ENCODE measurements at regions not wholly inside any gene's neighbourhood (a gene's known extent, or its start where the extent isn't known, plus 50 kb on each side); places are given as distances from the start of the nearest gene placed in this dataset.
A peak's percentile ranks its signal among the peaks of the same experiment; 100 is the strongest.

- no peak overlapping the region for H3K4me3 ChIP-seq (ENCODE audit: low read depth, low read length)
- DNase-seq (ENCODE audit: low read depth), result no peak
- TF ChIP-seq CTCF (IDR thresholded peaks at IDR 0.05; ENCODE audit: insufficient read depth, low read depth, low read length), result no peak
Measured at GRCh38 chr9:115292584-115293279, 174.8 kb upstream of the TNC start.

GRCh38 chr9:115295734-115296133, 177.8 kb upstream of the TNC start:
- TF ChIP-seq CTCF (IDR thresholded peaks at IDR 0.05; ENCODE audit: insufficient read depth, low read depth, low read length), result no peak
- no peak overlapping the region for H3K4me3 ChIP-seq (ENCODE audit: low read depth, low read length)
- DNase-seq (ENCODE audit: low read depth), result no peak

DNA sequence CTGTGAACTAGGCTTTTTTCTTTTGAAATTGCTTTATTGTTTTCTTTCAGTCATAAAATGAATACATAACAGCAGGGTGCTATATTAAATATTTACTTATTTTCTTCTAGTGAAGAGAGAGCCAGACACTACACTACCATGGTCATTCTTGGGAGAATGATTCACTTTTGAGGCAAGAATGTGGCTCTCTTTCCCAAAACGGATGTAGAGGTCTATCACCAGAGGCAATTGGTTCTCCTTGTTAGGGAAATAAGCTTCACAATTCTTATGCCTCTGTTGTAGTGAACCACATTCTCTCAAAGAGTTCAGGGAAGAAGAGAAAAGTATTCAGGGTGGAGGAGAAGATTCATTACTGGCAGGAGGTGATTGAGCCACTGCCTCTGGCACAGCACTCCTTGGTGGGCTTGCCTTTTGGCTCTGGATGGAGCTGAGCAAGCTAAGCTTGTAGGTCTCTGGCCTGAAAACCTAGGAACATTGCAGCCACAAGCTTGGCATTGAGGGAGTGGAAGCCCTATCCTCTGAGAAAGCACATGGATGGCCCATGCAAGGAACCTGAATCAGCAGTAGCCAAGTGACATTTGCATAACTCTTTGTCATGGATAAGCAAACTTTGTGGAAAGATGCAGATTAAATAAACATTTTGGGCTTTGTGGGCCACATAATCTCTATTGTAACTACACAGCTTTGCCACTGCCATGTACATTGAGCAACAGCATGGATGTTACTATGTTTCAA, 179.0 kb upstream of the TNC start:
- TF ChIP-seq CTCF (IDR thresholded peaks at IDR 0.05; ENCODE audit: insufficient read depth, low read depth, low read length), result no peak
- peak; percentile 34 for DNase-seq (ENCODE audit: low read depth)
- no peak overlapping the region for H3K4me3 ChIP-seq (ENCODE audit: low read depth, low read length)

GRCh38 chr9:115300116-115300515, 182.2 kb upstream of the TNC start:
- DNase-seq (ENCODE audit: low read depth), result no peak
- no peak overlapping the region for H3K4me3 ChIP-seq (ENCODE audit: low read depth, low read length)
- TF ChIP-seq CTCF (IDR thresholded peaks at IDR 0.05; ENCODE audit: insufficient read depth, low read depth, low read length), result no peak

GRCh38 chr9:115300874-115301273, 182.9 kb upstream of the TNC start:
- no peak overlapping the region for H3K4me3 ChIP-seq (ENCODE audit: low read depth, low read length)
- DNase-seq (ENCODE audit: low read depth), result no peak
- no peak for TF ChIP-seq CTCF (IDR thresholded peaks at IDR 0.05; ENCODE audit: insufficient read depth, low read depth, low read length)

GRCh38 chr9:115301581-115301980, 183.6 kb upstream of the TNC start:
- DNase-seq (ENCODE audit: low read depth), result no peak
- no peak for TF ChIP-seq CTCF (IDR thresholded peaks at IDR 0.05; ENCODE audit: insufficient read depth, low read depth, low read length)

More at GRCh38 chr9:115301581-115301980, 183.6 kb upstream of the TNC start:
- H3K4me3 ChIP-seq (ENCODE audit: low read depth, low read length), result no peak overlapping the region
